ENCODE measurements at regions not wholly inside any gene's neighbourhood (a gene's known extent, or its start where the extent isn't known, plus 50 kb on each side); places are given as distances from the start of the nearest gene placed in this dataset.

- no peaks in the 10 kb centered on the region; the same call in 1 of the 2 replicates for H3K4me1 ChIP-seq (ENCODE audit: control insufficient read depth, insufficient read depth, low read length)
- in situ Hi-C loops (cut with HindIII; ENCODE audit: low pct_unique_long_range_greater_than_20kb, low sequenced_read_pairs) (no loop called here), intact Hi-C loops (cut with micrococcal nuclease; ENCODE audit: unreplicated experiment) (no loop called here)
- H3K9me3 ChIP-seq (ENCODE audit: control insufficient read depth, insufficient read depth, low read depth, low read length), result no peaks in the 10 kb centered on the region
- no peak overlapping the region for H3K27ac ChIP-seq (ENCODE audit: low read length)
- ATAC-seq (no peak), DNase-seq (ENCODE audit: low read depth, low spot score) (no peak)
- H3K27me3 ChIP-seq (ENCODE audit: control insufficient read depth, insufficient read depth, low read length), result 0 out of 2 replicates have a peak, but pooled peaks cover 2% of the 10 kb centered on the region
- TF ChIP-seq, protein P1, sequence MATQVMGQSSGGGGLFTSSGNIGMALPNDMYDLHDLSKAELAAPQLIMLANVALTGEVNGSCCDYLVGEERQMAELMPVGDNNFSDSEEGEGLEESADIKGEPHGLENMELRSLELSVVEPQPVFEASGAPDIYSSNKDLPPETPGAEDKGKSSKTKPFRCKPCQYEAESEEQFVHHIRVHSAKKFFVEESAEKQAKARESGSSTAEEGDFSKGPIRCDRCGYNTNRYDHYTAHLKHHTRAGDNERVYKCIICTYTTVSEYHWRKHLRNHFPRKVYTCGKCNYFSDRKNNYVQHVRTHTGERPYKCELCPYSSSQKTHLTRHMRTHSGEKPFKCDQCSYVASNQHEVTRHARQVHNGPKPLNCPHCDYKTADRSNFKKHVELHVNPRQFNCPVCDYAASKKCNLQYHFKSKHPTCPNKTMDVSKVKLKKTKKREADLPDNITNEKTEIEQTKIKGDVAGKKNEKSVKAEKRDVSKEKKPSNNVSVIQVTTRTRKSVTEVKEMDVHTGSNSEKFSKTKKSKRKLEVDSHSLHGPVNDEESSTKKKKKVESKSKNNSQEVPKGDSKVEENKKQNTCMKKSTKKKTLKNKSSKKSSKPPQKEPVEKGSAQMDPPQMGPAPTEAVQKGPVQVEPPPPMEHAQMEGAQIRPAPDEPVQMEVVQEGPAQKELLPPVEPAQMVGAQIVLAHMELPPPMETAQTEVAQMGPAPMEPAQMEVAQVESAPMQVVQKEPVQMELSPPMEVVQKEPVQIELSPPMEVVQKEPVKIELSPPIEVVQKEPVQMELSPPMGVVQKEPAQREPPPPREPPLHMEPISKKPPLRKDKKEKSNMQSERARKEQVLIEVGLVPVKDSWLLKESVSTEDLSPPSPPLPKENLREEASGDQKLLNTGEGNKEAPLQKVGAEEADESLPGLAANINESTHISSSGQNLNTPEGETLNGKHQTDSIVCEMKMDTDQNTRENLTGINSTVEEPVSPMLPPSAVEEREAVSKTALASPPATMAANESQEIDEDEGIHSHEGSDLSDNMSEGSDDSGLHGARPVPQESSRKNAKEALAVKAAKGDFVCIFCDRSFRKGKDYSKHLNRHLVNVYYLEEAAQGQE (IDR thresholded peaks at IDR 0.05; ENCODE audit: insufficient read depth in 1 of 2, low read depth in 2 of 2, low read length in 1 of 2), result no peak
- TF ChIP-seq CTCF (IDR thresholded peaks at IDR 0.05) (no peak), SIN3A (IDR thresholded peaks at IDR 0.05; ENCODE audit: borderline replicate concordance, insufficient read depth, low read depth, low read length) (no peak), POLR2AphosphoS5 (IDR thresholded peaks at IDR 0.05; ENCODE audit: low read depth, low read length) (no peak), TCF7L2 (IDR thresholded peaks at IDR 0.05; ENCODE audit: low read depth, low read length) (no peak)
- no peak overlapping the region for H3K4me3 ChIP-seq (ENCODE audit: low read depth in 2 of 2, low read length in 2 of 2)
- POLR2A ChIA-PET, result no interaction called here
- H3K36me3 ChIP-seq (ENCODE audit: control insufficient read depth, insufficient read depth, low read length), result no peaks in the 10 kb centered on the region
- BruUV-seq (replicated peaks), result no TSS peak
- CTCF ChIA-PET, result no interaction called here
Observed at GRCh38 chr6:14284969-14285590, 167.5 kb downstream of the CD83 start.

DNA sequence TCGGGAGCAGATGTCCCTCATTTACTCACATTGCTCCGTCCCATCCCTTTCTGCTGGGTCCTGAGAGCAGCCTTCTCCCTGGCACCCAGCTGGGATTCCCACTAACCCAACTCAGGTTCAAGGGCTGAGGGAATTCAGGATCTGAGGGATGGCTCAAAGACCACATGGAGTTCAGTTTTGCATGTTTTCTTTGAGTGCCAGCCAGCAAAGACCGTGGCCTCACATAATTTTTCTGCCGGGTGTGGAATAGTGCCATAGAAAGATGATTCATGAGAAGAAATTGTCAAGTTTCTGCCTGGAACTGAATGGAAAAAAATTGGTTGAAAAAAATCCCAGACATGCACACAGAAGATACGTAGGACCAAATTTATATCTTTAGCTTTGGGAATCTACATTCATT is 168.6 kb downstream of the CD83 start:
- H3K27me3 ChIP-seq (ENCODE audit: control insufficient read depth, insufficient read depth, low read length), result peaks cover 9% of the 10 kb centered on the region
- in situ Hi-C loops (cut with HindIII; ENCODE audit: low pct_unique_long_range_greater_than_20kb, low sequenced_read_pairs), result no loop called here
- no peak overlapping the region for H3K27ac ChIP-seq (ENCODE audit: low read length)
- TF ChIP-seq, protein P1 (IDR thresholded peaks at IDR 0.05; ENCODE audit: insufficient read depth in 1 of 2, low read depth in 2 of 2, low read length in 1 of 2), result no peak
- no peak for TF ChIP-seq POLR2AphosphoS5 (IDR thresholded peaks at IDR 0.05; ENCODE audit: low read depth, low read length)
- no peak for TF ChIP-seq TCF7L2 (IDR thresholded peaks at IDR 0.05; ENCODE audit: low read depth, low read length)
- no peak for TF ChIP-seq CTCF (IDR thresholded peaks at IDR 0.05)
- no peak for TF ChIP-seq SIN3A (IDR thresholded peaks at IDR 0.05; ENCODE audit: borderline replicate concordance, insufficient read depth, low read depth, low read length)
- no peaks in the 10 kb centered on the region for H3K9me3 ChIP-seq (ENCODE audit: control insufficient read depth, insufficient read depth, low read depth, low read length)
- no peak overlapping the region for H3K4me3 ChIP-seq (ENCODE audit: low read depth in 2 of 2, low read length in 2 of 2)
- ChIA-PET CTCF (no interaction called here), POLR2A (no interaction called here)
- H3K36me3 ChIP-seq (ENCODE audit: control insufficient read depth, insufficient read depth, low read length), result no peaks in the 10 kb centered on the region
- ATAC-seq (no peak), DNase-seq (ENCODE audit: low read depth, low spot score) (no peak)
- intact Hi-C loops (cut with micrococcal nuclease; ENCODE audit: unreplicated experiment), result no loop called here
- no peaks in the 10 kb centered on the region; the same call in 1 of the 2 replicates for H3K4me1 ChIP-seq (ENCODE audit: control insufficient read depth, insufficient read depth, low read length)
- BruUV-seq (replicated peaks), result no TSS peak
